HEK293T (cell line): ENCODE measurements at regions not wholly inside any gene's neighbourhood (a gene's known extent, or its start where the extent isn't known, plus 50 kb on each side); places are given as distances from the start of the nearest gene placed in this dataset.

Experiments
- CTCF ChIA-PET: fragments of 350-600 bp; formaldehyde crosslinking; extraction: SDS; loops from one replicate; lab custom pipeline; 2021; ENCODE audit warnings: antibody characterized with exemption, inconsistent platforms; lab: Yijun Ruan, JAX
- POLR2A ChIA-PET: fragments of 350-600 bp; formaldehyde crosslinking; extraction: SDS; loops from one replicate; lab custom pipeline; 2020; ENCODE audit warnings: antibody characterized with exemption, inconsistent platforms; lab: Yijun Ruan, JAX
- DNase-seq: peaks from one replicate; pipeline ENCODE4 v3.0.0; 2012; ENCODE audit warnings: mixed read lengths; ENCODE audit errors: extremely low spot score
- ARNT ChIP-seq: fragments of 450-650 bp; IDR thresholded peaks from 2 replicates; pipeline ENCODE4 v1.6.1; 2017; ENCODE audit warnings: mild to moderate bottlenecking
- BHLHE40 ChIP-seq: fragments of 450-650 bp; IDR thresholded peaks from 2 replicates; pipeline ENCODE4 v1.6.1; 2016; ENCODE audit warnings: mild to moderate bottlenecking, moderate library complexity, borderline replicate concordance
- CTBP1 ChIP-seq: fragments of 450-650 bp; IDR thresholded peaks from 2 replicates; pipeline ENCODE4 v1.6.1; 2016; ENCODE audit warnings: borderline replicate concordance
- ELF4 ChIP-seq: fragments of 450-650 bp; IDR thresholded peaks from 2 replicates; pipeline ENCODE4 v1.6.1; 2017; ENCODE audit warnings: antibody characterized with exemption
- FOXA1 ChIP-seq: fragments of 450-650 bp; IDR thresholded peaks from 2 replicates; pipeline ENCODE4 v1.6.1; 2016; ENCODE audit warnings: mild to moderate bottlenecking
- FOXK2 ChIP-seq: fragments of 450-650 bp; IDR thresholded peaks from 2 replicates; pipeline ENCODE4 v1.6.1; 2016; ENCODE audit warnings: mild to moderate bottlenecking
- FOXM1 ChIP-seq: fragments of 450-650 bp; IDR thresholded peaks from 2 replicates; pipeline ENCODE4 v1.6.1; 2017; ENCODE audit warnings: mild to moderate bottlenecking, borderline replicate concordance
- HDGF ChIP-seq: fragments of 450-650 bp; IDR thresholded peaks from 2 replicates; pipeline ENCODE4 v1.6.1; 2017; ENCODE audit warnings: antibody characterized with exemption, borderline replicate concordance
- L3MBTL2 ChIP-seq: fragments of 450-650 bp; conservative IDR thresholded peaks from 2 replicates; pipeline ENCODE4 v1.6.1; 2016; ENCODE audit warnings: mild to moderate bottlenecking
- LEF1 ChIP-seq: fragments of 450-650 bp; IDR thresholded peaks from 2 replicates; pipeline ENCODE4 v1.6.1; 2017; ENCODE audit warnings: mild to moderate bottlenecking, borderline replicate concordance
- NFRKB ChIP-seq: fragments of 450-650 bp; IDR thresholded peaks from 2 replicates; pipeline ENCODE4 v1.6.1; 2016; ENCODE audit warnings: mild to moderate bottlenecking, moderate library complexity
- SP1 ChIP-seq: fragments of 450-650 bp; IDR thresholded peaks from 2 replicates; pipeline ENCODE4 v1.6.1; 2017
- SUZ12 ChIP-seq: fragments of 450-650 bp; IDR thresholded peaks from 2 replicates; pipeline ENCODE4 v1.6.1; 2016; ENCODE audit warnings: mild to moderate bottlenecking
- TARDBP ChIP-seq: fragments of 450-650 bp; IDR thresholded peaks from 2 replicates; pipeline ENCODE4 v1.6.1; 2016
- ZNF384 ChIP-seq: fragments of 450-650 bp; IDR thresholded peaks from 2 replicates; pipeline ENCODE4 v1.6.1; 2016
- TF ChIP-seq, protein P1 (sequence below): fragments of 450-650 bp; IDR thresholded peaks from 2 replicates; pipeline ENCODE4 v1.6.1; 2016

DNA sequence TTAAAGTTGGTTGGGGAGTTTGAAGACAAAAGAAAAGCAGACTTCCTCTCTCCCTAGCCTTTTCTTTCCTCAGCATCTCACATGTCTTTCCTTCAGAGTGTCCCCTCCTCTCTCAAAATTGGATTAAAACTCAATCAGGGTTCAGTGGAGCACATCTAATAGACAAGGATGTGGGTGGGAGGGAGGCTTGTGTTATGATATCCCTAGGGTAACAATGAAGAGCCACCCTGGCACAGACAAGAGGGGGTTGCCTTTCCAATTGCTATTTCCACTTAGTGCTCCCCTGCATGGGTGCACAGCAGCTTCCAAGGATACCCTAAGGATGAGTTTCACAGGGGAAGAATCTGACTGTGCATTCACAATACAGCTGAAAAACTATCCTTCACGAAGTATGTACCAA lies 585.2 kb upstream of the C9orf72 start:
- ChIA-PET CTCF (no interaction called here), POLR2A (no interaction called here)
- DNase-seq: no peak
- TF ChIP-seq ZNF384 (no peak), HDGF (no peak), NFRKB (no peak), FOXM1 (no peak), BHLHE40 (no peak), SP1 (no peak), ARNT (no peak), ELF4 (no peak), FOXK2 (no peak), L3MBTL2 (no peak), LEF1 (no peak), SUZ12 (no peak), CTBP1 (no peak), TARDBP (no peak), FOXA1 (no peak)
- TF ChIP-seq, protein P1, sequence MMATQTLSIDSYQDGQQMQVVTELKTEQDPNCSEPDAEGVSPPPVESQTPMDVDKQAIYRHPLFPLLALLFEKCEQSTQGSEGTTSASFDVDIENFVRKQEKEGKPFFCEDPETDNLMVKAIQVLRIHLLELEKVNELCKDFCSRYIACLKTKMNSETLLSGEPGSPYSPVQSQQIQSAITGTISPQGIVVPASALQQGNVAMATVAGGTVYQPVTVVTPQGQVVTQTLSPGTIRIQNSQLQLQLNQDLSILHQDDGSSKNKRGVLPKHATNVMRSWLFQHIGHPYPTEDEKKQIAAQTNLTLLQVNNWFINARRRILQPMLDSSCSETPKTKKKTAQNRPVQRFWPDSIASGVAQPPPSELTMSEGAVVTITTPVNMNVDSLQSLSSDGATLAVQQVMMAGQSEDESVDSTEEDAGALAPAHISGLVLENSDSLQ: no peak

- DNase-seq: no peak
- TF ChIP-seq FOXK2 (no peak), FOXM1 (no peak), ELF4 (no peak), SP1 (no peak), LEF1 (no peak), SUZ12 (no peak), CTBP1 (no peak), TARDBP (no peak), BHLHE40 (no peak), L3MBTL2 (no peak), ZNF384 (no peak), HDGF (no peak), ARNT (no peak), FOXA1 (no peak), NFRKB (no peak)
- TF ChIP-seq, protein P1: no peak
- POLR2A ChIA-PET: no interaction called here
- CTCF ChIA-PET: no interaction called here
Measured at GRCh38 chr9:28163619-28164018, 590.3 kb upstream of the C9orf72 start.

DNA sequence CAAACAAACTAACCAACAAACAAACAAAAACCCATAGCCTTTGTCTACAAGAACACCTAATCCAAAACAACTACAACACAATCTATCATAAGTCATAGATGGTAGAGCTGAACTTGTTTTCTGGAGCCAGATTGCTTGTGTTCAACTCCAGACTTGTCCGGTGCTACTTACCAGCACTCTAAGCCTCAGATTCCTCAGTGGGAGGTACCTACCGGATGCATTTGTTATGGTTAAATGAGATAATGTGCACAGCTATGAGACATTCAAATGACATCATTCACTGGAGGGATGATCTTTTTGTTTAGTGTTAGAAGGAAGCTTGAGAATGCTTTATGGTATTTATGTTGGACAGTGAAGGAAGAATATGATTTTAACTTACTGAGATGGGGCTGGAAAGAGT lies 592.9 kb upstream of the C9orf72 start:
- TF ChIP-seq ARNT (no peak), CTBP1 (no peak), ELF4 (no peak)
- no peak for DNase-seq
- ChIA-PET CTCF (no interaction called here), POLR2A (no interaction called here)

DNA sequence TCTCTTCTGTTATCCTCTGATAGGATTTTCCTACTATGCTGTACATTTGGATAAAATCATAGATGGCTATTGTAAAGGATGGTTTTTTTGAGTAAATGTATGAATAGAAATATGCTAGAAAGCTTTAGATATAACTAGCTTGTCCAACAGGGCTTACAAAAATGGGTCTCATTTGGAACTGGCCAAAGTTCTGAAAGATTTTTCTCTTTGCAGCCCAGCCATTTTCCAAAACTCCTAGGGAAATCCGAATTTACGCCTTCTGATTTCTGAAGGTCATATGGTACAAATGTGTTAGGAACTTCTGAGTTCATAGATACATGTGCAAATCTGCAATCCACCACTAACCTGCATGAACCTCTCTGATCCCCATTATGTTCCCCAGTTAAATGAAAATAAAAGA lies 603.9 kb upstream of the C9orf72 start:
- TF ChIP-seq BHLHE40 (no peak), SUZ12 (no peak), LEF1 (no peak), HDGF (no peak), TARDBP (no peak), FOXK2 (no peak), FOXA1 (no peak), ELF4 (no peak), L3MBTL2 (no peak), FOXM1 (no peak), CTBP1 (no peak)
- CTCF ChIA-PET: no interaction called here
- POLR2A ChIA-PET: no interaction called here
- DNase-seq: no peak

- POLR2A ChIA-PET: no interaction called here
- CTCF ChIA-PET: no interaction called here
- TF ChIP-seq BHLHE40: no peak
- DNase-seq: no peak
Measured at GRCh38 chr9:28177925-28178324, 604.6 kb upstream of the C9orf72 start.

- POLR2A ChIA-PET: no interaction called here
- CTCF ChIA-PET: no interaction called here
- TF ChIP-seq, protein P1: 0 out of 2 replicates have a peak, but pooled peaks have one; percentile 17
- TF ChIP-seq ARNT: no peak
- DNase-seq: no peak
Measured at GRCh38 chr9:28179893-28180292, 606.6 kb upstream of the C9orf72 start.

DNA sequence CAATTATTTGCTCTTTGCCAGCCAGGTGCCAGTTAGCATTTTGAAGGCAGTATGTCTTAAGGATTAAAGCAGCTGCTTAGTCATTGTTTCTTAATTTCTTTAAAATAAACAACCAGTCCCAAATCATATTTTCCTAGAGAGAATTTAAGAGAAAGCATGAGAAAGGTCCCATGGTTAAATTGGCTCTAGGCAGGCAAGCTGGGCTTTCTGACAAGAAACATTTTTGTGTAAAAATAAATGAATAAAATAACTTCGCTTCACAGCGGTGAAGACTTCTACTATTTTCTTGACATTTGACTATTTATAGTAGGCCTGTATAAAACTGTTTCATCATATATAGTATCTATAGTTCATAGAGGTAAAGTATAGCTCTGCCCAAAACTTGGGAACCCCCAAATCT lies 617.7 kb upstream of the C9orf72 start:
- ChIA-PET CTCF (no interaction called here), POLR2A (no interaction called here)
- no peak for DNase-seq
- TF ChIP-seq SP1: no peak
- no peak for TF ChIP-seq LEF1
- no peak for TF ChIP-seq FOXA1
- TF ChIP-seq NFRKB: no peak
- TF ChIP-seq ELF4: no peak
- TF ChIP-seq SUZ12: no peak
- no peak for TF ChIP-seq CTBP1
